ENCODE measurements at regions not wholly inside any gene's neighbourhood (a gene's known extent, or its start where the extent isn't known, plus 50 kb on each side); places are given as distances from the start of the nearest gene placed in this dataset.

DNA sequence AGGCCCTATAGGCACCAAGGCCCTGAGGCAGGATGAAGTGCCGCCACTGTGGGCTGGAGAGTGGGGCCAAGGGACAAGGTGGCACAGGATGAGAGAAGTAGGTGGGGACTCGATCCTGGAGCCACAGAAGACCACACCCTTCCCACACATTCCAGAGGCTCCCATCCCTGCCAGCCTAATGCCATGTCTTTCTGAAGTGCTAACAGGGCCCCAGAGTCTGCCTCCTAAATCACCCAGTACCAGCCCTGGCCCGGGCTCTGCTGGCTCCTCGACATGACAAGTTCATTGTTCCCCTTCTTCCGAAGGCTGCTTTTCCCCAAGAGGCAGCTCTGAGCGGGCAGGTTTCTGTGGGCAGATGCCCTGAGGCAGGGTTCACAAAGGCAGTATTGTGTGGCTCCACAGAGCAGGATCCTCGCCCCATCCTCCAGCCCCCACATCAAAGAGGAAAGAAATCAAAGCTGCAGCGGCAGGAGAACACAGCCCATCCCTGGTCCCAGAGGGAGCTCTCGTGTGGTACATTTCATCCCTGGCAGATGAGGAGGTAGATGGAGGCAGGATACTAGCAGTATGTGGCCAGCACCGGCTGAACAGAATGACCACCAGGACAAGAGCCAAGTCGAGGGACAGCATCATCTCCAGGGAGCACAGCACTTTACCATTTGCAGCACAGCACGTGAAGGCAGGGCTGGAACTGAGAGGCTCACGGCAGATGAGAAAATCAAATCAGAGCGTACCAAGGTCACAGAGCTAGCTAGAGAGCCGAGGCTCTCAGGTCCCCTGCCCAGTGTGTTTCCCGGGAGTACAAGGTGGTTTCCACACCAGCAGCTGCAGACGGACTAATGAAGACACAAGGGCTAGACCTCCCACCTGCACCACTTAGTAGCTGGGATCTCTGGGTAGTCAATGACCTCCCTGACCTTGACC, 64.8 kb downstream of the SYF2 start (continued):
- TF ChIP-seq, protein P1, sequence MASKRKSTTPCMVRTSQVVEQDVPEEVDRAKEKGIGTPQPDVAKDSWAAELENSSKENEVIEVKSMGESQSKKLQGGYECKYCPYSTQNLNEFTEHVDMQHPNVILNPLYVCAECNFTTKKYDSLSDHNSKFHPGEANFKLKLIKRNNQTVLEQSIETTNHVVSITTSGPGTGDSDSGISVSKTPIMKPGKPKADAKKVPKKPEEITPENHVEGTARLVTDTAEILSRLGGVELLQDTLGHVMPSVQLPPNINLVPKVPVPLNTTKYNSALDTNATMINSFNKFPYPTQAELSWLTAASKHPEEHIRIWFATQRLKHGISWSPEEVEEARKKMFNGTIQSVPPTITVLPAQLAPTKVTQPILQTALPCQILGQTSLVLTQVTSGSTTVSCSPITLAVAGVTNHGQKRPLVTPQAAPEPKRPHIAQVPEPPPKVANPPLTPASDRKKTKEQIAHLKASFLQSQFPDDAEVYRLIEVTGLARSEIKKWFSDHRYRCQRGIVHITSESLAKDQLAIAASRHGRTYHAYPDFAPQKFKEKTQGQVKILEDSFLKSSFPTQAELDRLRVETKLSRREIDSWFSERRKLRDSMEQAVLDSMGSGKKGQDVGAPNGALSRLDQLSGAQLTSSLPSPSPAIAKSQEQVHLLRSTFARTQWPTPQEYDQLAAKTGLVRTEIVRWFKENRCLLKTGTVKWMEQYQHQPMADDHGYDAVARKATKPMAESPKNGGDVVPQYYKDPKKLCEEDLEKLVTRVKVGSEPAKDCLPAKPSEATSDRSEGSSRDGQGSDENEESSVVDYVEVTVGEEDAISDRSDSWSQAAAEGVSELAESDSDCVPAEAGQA (IDR thresholded peaks at IDR 0.05; ENCODE audit: low read depth): no peak
- TF ChIP-seq, protein P1 (CRISPR knock-in tag; IDR thresholded peaks at IDR 0.05; ENCODE audit: borderline replicate concordance): no peak
- TF ChIP-seq, protein P2, sequence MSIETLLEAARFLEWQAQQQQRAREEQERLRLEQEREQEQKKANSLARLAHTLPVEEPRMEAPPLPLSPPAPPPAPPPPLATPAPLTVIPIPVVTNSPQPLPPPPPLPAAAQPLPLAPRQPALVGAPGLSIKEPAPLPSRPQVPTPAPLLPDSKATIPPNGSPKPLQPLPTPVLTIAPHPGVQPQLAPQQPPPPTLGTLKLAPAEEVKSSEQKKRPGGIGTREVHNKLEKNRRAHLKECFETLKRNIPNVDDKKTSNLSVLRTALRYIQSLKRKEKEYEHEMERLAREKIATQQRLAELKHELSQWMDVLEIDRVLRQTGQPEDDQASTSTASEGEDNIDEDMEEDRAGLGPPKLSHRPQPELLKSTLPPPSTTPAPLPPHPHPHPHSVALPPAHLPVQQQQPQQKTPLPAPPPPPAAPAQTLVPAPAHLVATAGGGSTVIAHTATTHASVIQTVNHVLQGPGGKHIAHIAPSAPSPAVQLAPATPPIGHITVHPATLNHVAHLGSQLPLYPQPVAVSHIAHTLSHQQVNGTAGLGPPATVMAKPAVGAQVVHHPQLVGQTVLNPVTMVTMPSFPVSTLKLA (IDR thresholded peaks at IDR 0.05): no peak
- TF ChIP-seq ZNF569 (CRISPR knock-in tag; IDR thresholded peaks at IDR 0.05; ENCODE audit: borderline replicate concordance) (no peak), GLI4 (CRISPR knock-in tag; IDR thresholded peaks at IDR 0.05; ENCODE audit: borderline replicate concordance) (no peak), U2AF2 (IDR thresholded peaks at IDR 0.05; ENCODE audit: low read depth, low read length) (no peak), TBX3 (IDR thresholded peaks at IDR 0.05; ENCODE audit: borderline replicate concordance) (no peak), NR2F6 (IDR thresholded peaks at IDR 0.05) (peak; percentile 40; the same call in 1 of the 2 replicates), NR2F6 (CRISPR knock-in tag; IDR thresholded peaks at IDR 0.05) (peak; percentile 79; the same call in 1 of the 2 replicates), SOX13 (IDR thresholded peaks at IDR 0.05) (no peak), SOX13 (CRISPR knock-in tag; conservative IDR thresholded peaks at IDR 0.05 in 1 of 2, IDR thresholded peaks at IDR 0.05 in 1 of 2) (peak in 1 of 2 experiments; percentile 80; a peak in 2 of 4 replicates), ZNF839 (CRISPR knock-in tag; IDR thresholded peaks at IDR 0.05; ENCODE audit: borderline replicate concordance) (peak; percentile 64; the same call in 1 of the 2 replicates)
- TF ChIP-seq, protein P3, sequence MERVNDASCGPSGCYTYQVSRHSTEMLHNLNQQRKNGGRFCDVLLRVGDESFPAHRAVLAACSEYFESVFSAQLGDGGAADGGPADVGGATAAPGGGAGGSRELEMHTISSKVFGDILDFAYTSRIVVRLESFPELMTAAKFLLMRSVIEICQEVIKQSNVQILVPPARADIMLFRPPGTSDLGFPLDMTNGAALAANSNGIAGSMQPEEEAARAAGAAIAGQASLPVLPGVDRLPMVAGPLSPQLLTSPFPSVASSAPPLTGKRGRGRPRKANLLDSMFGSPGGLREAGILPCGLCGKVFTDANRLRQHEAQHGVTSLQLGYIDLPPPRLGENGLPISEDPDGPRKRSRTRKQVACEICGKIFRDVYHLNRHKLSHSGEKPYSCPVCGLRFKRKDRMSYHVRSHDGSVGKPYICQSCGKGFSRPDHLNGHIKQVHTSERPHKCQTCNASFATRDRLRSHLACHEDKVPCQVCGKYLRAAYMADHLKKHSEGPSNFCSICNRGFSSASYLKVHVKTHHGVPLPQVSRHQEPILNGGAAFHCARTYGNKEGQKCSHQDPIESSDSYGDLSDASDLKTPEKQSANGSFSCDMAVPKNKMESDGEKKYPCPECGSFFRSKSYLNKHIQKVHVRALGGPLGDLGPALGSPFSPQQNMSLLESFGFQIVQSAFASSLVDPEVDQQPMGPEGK (CRISPR knock-in tag; IDR thresholded peaks at IDR 0.05): peak; percentile 94
- TF ChIP-seq, protein P4, sequence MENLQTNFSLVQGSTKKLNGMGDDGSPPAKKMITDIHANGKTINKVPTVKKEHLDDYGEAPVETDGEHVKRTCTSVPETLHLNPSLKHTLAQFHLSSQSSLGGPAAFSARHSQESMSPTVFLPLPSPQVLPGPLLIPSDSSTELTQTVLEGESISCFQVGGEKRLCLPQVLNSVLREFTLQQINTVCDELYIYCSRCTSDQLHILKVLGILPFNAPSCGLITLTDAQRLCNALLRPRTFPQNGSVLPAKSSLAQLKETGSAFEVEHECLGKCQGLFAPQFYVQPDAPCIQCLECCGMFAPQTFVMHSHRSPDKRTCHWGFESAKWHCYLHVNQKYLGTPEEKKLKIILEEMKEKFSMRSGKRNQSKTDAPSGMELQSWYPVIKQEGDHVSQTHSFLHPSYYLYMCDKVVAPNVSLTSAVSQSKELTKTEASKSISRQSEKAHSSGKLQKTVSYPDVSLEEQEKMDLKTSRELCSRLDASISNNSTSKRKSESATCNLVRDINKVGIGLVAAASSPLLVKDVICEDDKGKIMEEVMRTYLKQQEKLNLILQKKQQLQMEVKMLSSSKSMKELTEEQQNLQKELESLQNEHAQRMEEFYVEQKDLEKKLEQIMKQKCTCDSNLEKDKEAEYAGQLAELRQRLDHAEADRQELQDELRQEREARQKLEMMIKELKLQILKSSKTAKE (CRISPR knock-in tag; IDR thresholded peaks at IDR 0.05; ENCODE audit: borderline replicate concordance): no peak

Data from HepG2 (cell line).